Testis (tissue), 2 donors: ENCODE measurements at regions not wholly inside any gene's neighbourhood (a gene's known extent, or its start where the extent isn't known, plus 50 kb on each side); places are given as distances from the start of the nearest gene placed in this dataset.

Experiments used
- CTCF ChIP-seq, 3 experiments: fragments of 450-650 bp in 2 of 3; fragments of 200-600 bp in 1 of 3; sonication (generic) in 1 of 3; IDR thresholded peaks; one replicate each; pipeline ENCODE4 v1.5.1; 2016 to 2019; ENCODE audit warnings: antibody characterized with exemption in 3 of 3, mild to moderate bottlenecking in 2 of 3, moderate library complexity in 1 of 3
- POLR2A ChIP-seq: fragments of 450-650 bp; IDR thresholded peaks from one replicate; pipeline ENCODE4 v1.6.1; 2017; ENCODE audit warnings: antibody characterized with exemption, mild to moderate bottlenecking, moderate library complexity

- TF ChIP-seq POLR2A, result no peak
- TF ChIP-seq CTCF (IDR thresholded peaks at IDR 0.05), result no peak
Observed at GRCh38 chr9:700365-701282, 140.9 kb upstream of the DMRT1 start.
